ENCODE measurements at regions not wholly inside any gene's neighbourhood (a gene's known extent, or its start where the extent isn't known, plus 50 kb on each side); places are given as distances from the start of the nearest gene placed in this dataset.

DNA sequence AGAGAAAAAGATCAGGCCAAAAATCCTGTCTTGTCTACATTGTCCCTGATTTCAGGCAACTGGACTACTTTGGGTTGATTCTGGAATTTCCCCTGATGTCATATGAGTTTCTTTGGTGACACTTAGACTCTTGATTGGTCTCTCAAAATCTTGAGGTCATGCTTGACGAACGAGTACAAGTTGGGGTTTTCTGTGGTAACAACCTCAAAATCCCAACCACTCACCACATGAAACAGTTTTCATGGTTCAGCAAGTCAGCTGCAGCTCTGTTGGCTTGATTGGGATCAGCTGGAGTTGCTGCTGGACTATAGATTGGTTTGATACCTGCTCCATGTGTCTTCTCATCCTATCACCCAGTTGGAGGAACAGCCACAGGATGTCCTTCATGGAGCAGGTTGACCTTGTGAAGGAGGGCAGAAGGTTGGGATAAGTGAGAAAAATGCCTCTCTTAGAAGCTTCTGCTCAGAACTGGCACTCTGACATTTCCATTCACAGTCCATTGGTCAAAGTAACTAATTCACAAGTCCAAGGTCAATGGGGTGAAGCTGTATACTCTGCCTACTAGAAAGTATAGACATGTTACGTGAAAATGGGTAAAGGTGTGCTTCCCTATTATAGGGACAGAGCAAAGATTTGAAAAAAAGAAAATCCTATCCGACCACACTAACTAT lies 284.5 kb downstream of the SH3GL2 start (continued):
- TF ChIP-seq, protein P1, sequence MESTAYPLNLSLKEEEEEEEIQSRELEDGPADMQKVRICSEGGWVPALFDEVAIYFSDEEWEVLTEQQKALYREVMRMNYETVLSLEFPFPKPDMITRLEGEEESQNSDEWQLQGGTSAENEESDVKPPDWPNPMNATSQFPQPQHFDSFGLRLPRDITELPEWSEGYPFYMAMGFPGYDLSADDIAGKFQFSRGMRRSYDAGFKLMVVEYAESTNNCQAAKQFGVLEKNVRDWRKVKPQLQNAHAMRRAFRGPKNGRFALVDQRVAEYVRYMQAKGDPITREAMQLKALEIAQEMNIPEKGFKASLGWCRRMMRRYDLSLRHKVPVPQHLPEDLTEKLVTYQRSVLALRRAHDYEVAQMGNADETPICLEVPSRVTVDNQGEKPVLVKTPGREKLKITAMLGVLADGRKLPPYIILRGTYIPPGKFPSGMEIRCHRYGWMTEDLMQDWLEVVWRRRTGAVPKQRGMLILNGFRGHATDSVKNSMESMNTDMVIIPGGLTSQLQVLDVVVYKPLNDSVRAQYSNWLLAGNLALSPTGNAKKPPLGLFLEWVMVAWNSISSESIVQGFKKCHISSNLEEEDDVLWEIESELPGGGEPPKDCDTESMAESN (CRISPR knock-in tag; conservative IDR thresholded peaks at IDR 0.05), result no peak
- no peak for TF ChIP-seq ZNF776 (CRISPR knock-in tag; IDR thresholded peaks at IDR 0.05)
- TF ChIP-seq, protein P2, sequence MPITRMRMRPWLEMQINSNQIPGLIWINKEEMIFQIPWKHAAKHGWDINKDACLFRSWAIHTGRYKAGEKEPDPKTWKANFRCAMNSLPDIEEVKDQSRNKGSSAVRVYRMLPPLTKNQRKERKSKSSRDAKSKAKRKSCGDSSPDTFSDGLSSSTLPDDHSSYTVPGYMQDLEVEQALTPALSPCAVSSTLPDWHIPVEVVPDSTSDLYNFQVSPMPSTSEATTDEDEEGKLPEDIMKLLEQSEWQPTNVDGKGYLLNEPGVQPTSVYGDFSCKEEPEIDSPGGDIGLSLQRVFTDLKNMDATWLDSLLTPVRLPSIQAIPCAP (CRISPR knock-in tag; IDR thresholded peaks at IDR 0.05; ENCODE audit: low read depth), result no peak
- TF ChIP-seq ZNF546 (CRISPR knock-in tag; conservative IDR thresholded peaks at IDR 0.05), result no peak
- TF ChIP-seq ZNF556 (CRISPR knock-in tag; IDR thresholded peaks at IDR 0.05; ENCODE audit: borderline replicate concordance), result no peak
- TF ChIP-seq PITX1 (CRISPR knock-in tag; IDR thresholded peaks at IDR 0.05), result no peak
- no peak for TF ChIP-seq HDAC1 (CRISPR knock-in tag; IDR thresholded peaks at IDR 0.05)

DNA sequence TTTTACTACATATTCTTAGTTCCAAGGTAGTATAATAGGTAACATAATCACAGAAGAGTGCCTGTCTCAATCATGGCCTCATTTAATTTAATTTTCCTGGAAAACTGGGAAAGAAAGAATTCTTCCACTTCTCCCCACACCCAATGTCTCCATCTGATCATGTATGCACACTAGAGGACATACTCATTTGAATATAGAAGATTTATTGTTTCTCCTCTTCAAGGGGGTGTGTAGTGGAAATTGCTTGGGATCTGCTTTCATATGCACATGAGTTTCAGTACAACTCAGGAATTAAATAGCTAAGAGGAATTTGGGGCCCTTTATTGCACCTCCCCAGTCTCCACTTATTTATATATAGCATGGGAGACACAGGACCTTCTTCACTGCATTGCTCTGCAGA lies 285.1 kb downstream of the SH3GL2 start:
- TF ChIP-seq ZNF20 (CRISPR knock-in tag; IDR thresholded peaks at IDR 0.05), result no peak
- no peak for TF ChIP-seq ZNF383 (CRISPR knock-in tag; IDR thresholded peaks at IDR 0.05; ENCODE audit: borderline replicate concordance)
- no TSS peak for BruUV-seq (replicated peaks)
- intact Hi-C loops (cut with micrococcal nuclease; ENCODE audit: unreplicated experiment) (no loop called here), in situ Hi-C loops (cut with HindIII; ENCODE audit: extremely low pct_ligation_motif_present, low pct_unique_long_range_greater_than_20kb) (no loop called here)
- Histone ChIP-seq H3K4me3 (replicated peaks in 1 of 3; ENCODE audit: insufficient read depth in 1 of 3, low read depth in 2 of 3, low read length in 3 of 3) (no peak overlapping the region), H3K79me2 (ENCODE audit: insufficient read depth, low read length) (no peaks in the 10 kb centered on the region), H3K4me2 (ENCODE audit: low read depth, low read length) (no peak overlapping the region), H4K20me1 (ENCODE audit: insufficient read depth, low read length) (no peaks in the 10 kb centered on the region), H3K27me3 (ENCODE audit: control insufficient read depth in 1 of 2, insufficient read depth in 2 of 2, low read length in 2 of 2) (no peaks in the 10 kb centered on the region), H3K27ac (ENCODE audit: extremely low read length, insufficient read depth, low read length) (no peak overlapping the region), H3K9me3 (ENCODE audit: low read length) (peaks cover 9% of the 10 kb centered on the region; the same call in 1 of the 2 replicates), H3K4me1 (ENCODE audit: insufficient read depth, low read length) (no peaks in the 10 kb centered on the region), H3K9ac (ENCODE audit: insufficient read depth, low read depth, low read length) (no peak overlapping the region), H2AFZ (ENCODE audit: low read length) (no peak overlapping the region), H3K36me3 (replicated peaks in 1 of 2; ENCODE audit: control insufficient read depth in 1 of 2, insufficient read depth in 2 of 2, low read length in 2 of 2) (no peaks in the 10 kb centered on the region)
- ChIA-PET CTCF (ENCODE audit: low intra/inter-chr PET ratio, low total read pairs) (no interaction called here), POLR2A (no interaction called here)
- no peak for DNase-seq (ENCODE audit: low spot score)
- no peak for ATAC-seq
- FAIRE-seq, result no peak

Measured in HepG2 (cell line).